HG03025 (cell line): ENCODE measurements at regions not wholly inside any gene's neighbourhood (a gene's known extent, or its start where the extent isn't known, plus 50 kb on each side); places are given as distances from the start of the nearest gene placed in this dataset.
"Not testable (repeated sequence)": the region's sequence is repeated elsewhere in the genome, so short reads cannot be mapped to it uniquely, and the experiment has no call there.

Experiments
- ATAC-seq: cut with Tn5 transposase; IDR thresholded peaks from one replicate; pipeline ENCODE4 v1.9.1; 2021; ENCODE audit warnings: mild to moderate bottlenecking, moderate library complexity; ENCODE audit not compliant: unreplicated experiment, low FRiP score

GRCh38 chr10:35794703-35795102 is 152.6 kb upstream of the FZD8 start:
- no peak for ATAC-seq

- ATAC-seq: no peak
Observed at GRCh38 chr10:35792291-35792690, 150.2 kb upstream of the FZD8 start.

- ATAC-seq: no peak
Observed at GRCh38 chr10:35789996-35790395, 147.9 kb upstream of the FZD8 start.

- ATAC-seq: no peak
Observed at GRCh38 chr10:35784751-35785150, 142.7 kb upstream of the FZD8 start.

- no peak for ATAC-seq
Observed at GRCh38 chr10:35783305-35783838, 141.3 kb upstream of the FZD8 start.

- no peak for ATAC-seq
Observed at GRCh38 chr10:35781643-35782035, 139.5 kb upstream of the FZD8 start.

GRCh38 chr10:35780970-35781642 is 139.0 kb upstream of the FZD8 start:
- no peak for ATAC-seq

- ATAC-seq: no peak
Observed at GRCh38 chr10:35778306-35778705, 136.2 kb upstream of the FZD8 start.

- not testable (repeated sequence) for ATAC-seq
Observed at GRCh38 chr10:35776557-35776956, 134.5 kb upstream of the FZD8 start.

GRCh38 chr10:35774109-35774508 is 132.0 kb upstream of the FZD8 start:
- no peak for ATAC-seq

- no peak for ATAC-seq
Observed at GRCh38 chr10:35770817-35771355, 128.8 kb upstream of the FZD8 start.

GRCh38 chr10:35769795-35770194 is 127.7 kb upstream of the FZD8 start:
- ATAC-seq: no peak

GRCh38 chr10:35768731-35769130 is 126.6 kb upstream of the FZD8 start:
- ATAC-seq: no peak

- ATAC-seq: no peak
Observed at GRCh38 chr10:35768011-35768410, 125.9 kb upstream of the FZD8 start.

GRCh38 chr10:35765996-35766395 is 123.9 kb upstream of the FZD8 start:
- ATAC-seq: no peak

- ATAC-seq: no peak
Observed at GRCh38 chr10:35765066-35765527, 123.0 kb upstream of the FZD8 start.

GRCh38 chr10:35762311-35763030 is 120.4 kb upstream of the FZD8 start:
- ATAC-seq: no peak

- no peak for ATAC-seq
Observed at GRCh38 chr10:35758076-35758475, 116.0 kb upstream of the FZD8 start.

GRCh38 chr10:35754519-35754918 is 112.4 kb upstream of the FZD8 start:
- ATAC-seq: no peak

- no peak for ATAC-seq
Observed at GRCh38 chr10:35752469-35753461, 110.7 kb upstream of the FZD8 start.
